OCI-LY1 (cell line): ENCODE measurements at regions not wholly inside any gene's neighbourhood (a gene's known extent, or its start where the extent isn't known, plus 50 kb on each side); places are given as distances from the start of the nearest gene placed in this dataset.

ENCODE experiments used
- H2AFZ ChIP-seq: fragments of 200-600 bp; sonication (generic), shearing (Covaris generic); 2 replicates; pipeline ENCODE4 v1.6.0; 2014; ENCODE audit warnings: antibody characterized with exemption, mild to moderate bottlenecking, low read length
- H3F3A ChIP-seq: fragments of 200-600 bp; sonication (generic), shearing (Covaris generic); 2 replicates; pipeline ENCODE4 v1.6.0; 2014; ENCODE audit warnings: mild to moderate bottlenecking, antibody characterized with exemption, low read length, moderate library complexity; ENCODE audit not compliant: insufficient read depth
- H3K27ac ChIP-seq: fragments of 200-600 bp; sonication (generic); 2 replicates; pipeline ENCODE4 v1.5.1; 2014; ENCODE audit warnings: low read length, mixed run types, mild to moderate bottlenecking, low read depth; ENCODE audit not compliant: poor library complexity, severe bottlenecking
- H3K27me3 ChIP-seq: fragments of 200-600 bp; sonication (generic); 2 replicates; pipeline ENCODE4 v1.6.0; 2014; ENCODE audit warnings: antibody characterized with exemption, mild to moderate bottlenecking, low read length, moderate library complexity; ENCODE audit not compliant: insufficient read depth
- H3K36me3 ChIP-seq: fragments of 200-600 bp; sonication (generic); 2 replicates; pipeline ENCODE4 v1.6.1; 2014; ENCODE audit warnings: mild to moderate bottlenecking, antibody characterized with exemption, low read length, moderate library complexity, mixed read lengths; ENCODE audit not compliant: insufficient read depth
- H3K4me1 ChIP-seq: fragments of 200-600 bp; sonication (generic); 2 replicates; pipeline ENCODE4 v1.5.1; 2014; ENCODE audit warnings: mild to moderate bottlenecking, low read length, moderate library complexity; ENCODE audit not compliant: insufficient read depth, severe bottlenecking
- H3K4me2 ChIP-seq: fragments of 200-600 bp; sonication (generic), shearing (Covaris generic); 2 replicates; pipeline ENCODE4 v1.6.1; 2014; ENCODE audit warnings: low read length
- H3K4me3 ChIP-seq: fragments of 200-600 bp; sonication (generic); 2 replicates; pipeline ENCODE4 v1.5.1; 2014; ENCODE audit warnings: low read length, low read depth, mild to moderate bottlenecking, mixed read lengths; ENCODE audit not compliant: poor library complexity, severe bottlenecking
- H3K79me2 ChIP-seq: fragments of 200-600 bp; shearing (Covaris generic); 2 replicates; pipeline ENCODE4 v1.6.1; 2016; ENCODE audit warnings: mixed run types, low read length, mixed read lengths; ENCODE audit not compliant: insufficient read depth
- H3K9ac ChIP-seq: fragments of 200-600 bp; sonication (generic), shearing (Covaris generic); 2 replicates; pipeline ENCODE4 v1.6.1; 2014; ENCODE audit warnings: mild to moderate bottlenecking, low read length, mixed read lengths
- H3K9me2 ChIP-seq: fragments of 200-600 bp; sonication (generic), shearing (Covaris generic); 2 replicates; pipeline ENCODE4 v1.6.1; 2014; ENCODE audit warnings: low read depth, mild to moderate bottlenecking, low read length, mixed read lengths
- H3K9me3 ChIP-seq: fragments of 200-600 bp; shearing (Covaris generic); 2 replicates; pipeline ENCODE4 v1.6.1; 2014; ENCODE audit warnings: low read length, mixed read lengths
- H4K20me1 ChIP-seq: fragments of 200-600 bp; sonication (generic), shearing (Covaris generic); 2 replicates; pipeline ENCODE4 v1.6.0; 2016; ENCODE audit warnings: mild to moderate bottlenecking, low read length; ENCODE audit not compliant: insufficient read depth
- CTCF ChIP-seq: fragments of 200-600 bp; sonication (generic), shearing (Covaris generic); IDR thresholded peaks from 2 replicates; pipeline ENCODE4 v1.5.1; 2017; ENCODE audit warnings: mild to moderate bottlenecking, antibody characterized with exemption, low read length, moderate library complexity, mixed read lengths
- EZH2 ChIP-seq: fragments of 200-600 bp; sonication (generic), shearing (Covaris generic); IDR thresholded peaks from 2 replicates; pipeline ENCODE4 v1.8.0; 2017; ENCODE audit warnings: borderline replicate concordance, mixed run types, mild to moderate bottlenecking, antibody characterized with exemption, low read length, moderate library complexity, mixed read lengths

- no peaks in the 10 kb centered on the region for H3K4me1 ChIP-seq
- no peaks in the 10 kb centered on the region for H3K9me3 ChIP-seq
- H3F3A ChIP-seq, result no peaks in the 10 kb centered on the region
- no peak overlapping the region for H3K4me2 ChIP-seq
- H3K4me3 ChIP-seq, result no peak overlapping the region
- H3K36me3 ChIP-seq, result no peaks in the 10 kb centered on the region
- TF ChIP-seq EZH2, result no peak
- TF ChIP-seq CTCF, result no peak
- no peaks in the 10 kb centered on the region for H3K27me3 ChIP-seq
- no peak overlapping the region for H3K27ac ChIP-seq
- no peaks in the 10 kb centered on the region for H3K9me2 ChIP-seq
- H2AFZ ChIP-seq, result no peak overlapping the region
- H3K79me2 ChIP-seq, result no peaks in the 10 kb centered on the region
- no peaks in the 10 kb centered on the region for H4K20me1 ChIP-seq
- H3K9ac ChIP-seq, result no peak overlapping the region
Measured at GRCh38 chr3:82610236-82610635, 848.8 kb upstream of the GBE1 start.

- Histone ChIP-seq H4K20me1 (no peaks in the 10 kb centered on the region), H3K79me2 (no peaks in the 10 kb centered on the region), H3K9me3 (no peaks in the 10 kb centered on the region), H3K27me3 (no peaks in the 10 kb centered on the region), H3K27ac (no peak overlapping the region), H3K9me2 (no peaks in the 10 kb centered on the region), H3K4me2 (no peak overlapping the region), H3K4me1 (no peaks in the 10 kb centered on the region), H3K36me3 (no peaks in the 10 kb centered on the region), H3K4me3 (no peak overlapping the region), H2AFZ (no peak overlapping the region), H3F3A (no peaks in the 10 kb centered on the region), H3K9ac (no peak overlapping the region)
- TF ChIP-seq CTCF (no peak), EZH2 (no peak)
Measured at GRCh38 chr3:82607391-82607790, 845.9 kb upstream of the GBE1 start.

- Histone ChIP-seq H3K36me3 (no peaks in the 10 kb centered on the region), H3K4me3 (no peak overlapping the region), H3F3A (no peaks in the 10 kb centered on the region), H3K9ac (no peak overlapping the region), H2AFZ (no peak overlapping the region), H3K79me2 (no peaks in the 10 kb centered on the region), H3K27ac (no peak overlapping the region), H3K9me3 (peaks cover 7% of the 10 kb centered on the region), H3K27me3 (no peaks in the 10 kb centered on the region), H3K9me2 (no peaks in the 10 kb centered on the region), H4K20me1 (no peaks in the 10 kb centered on the region), H3K4me2 (no peak overlapping the region), H3K4me1 (no peaks in the 10 kb centered on the region)
- TF ChIP-seq CTCF (no peak), EZH2 (no peak)
Measured at GRCh38 chr3:82596805-82597204, 835.4 kb upstream of the GBE1 start.
